ENCODE measurements at regions not wholly inside any gene's neighbourhood (a gene's known extent, or its start where the extent isn't known, plus 50 kb on each side); places are given as distances from the start of the nearest gene placed in this dataset.
"Not testable (repeated sequence)": the region's sequence is repeated elsewhere in the genome, so short reads cannot be mapped to it uniquely, and the experiment has no call there.

DNA sequence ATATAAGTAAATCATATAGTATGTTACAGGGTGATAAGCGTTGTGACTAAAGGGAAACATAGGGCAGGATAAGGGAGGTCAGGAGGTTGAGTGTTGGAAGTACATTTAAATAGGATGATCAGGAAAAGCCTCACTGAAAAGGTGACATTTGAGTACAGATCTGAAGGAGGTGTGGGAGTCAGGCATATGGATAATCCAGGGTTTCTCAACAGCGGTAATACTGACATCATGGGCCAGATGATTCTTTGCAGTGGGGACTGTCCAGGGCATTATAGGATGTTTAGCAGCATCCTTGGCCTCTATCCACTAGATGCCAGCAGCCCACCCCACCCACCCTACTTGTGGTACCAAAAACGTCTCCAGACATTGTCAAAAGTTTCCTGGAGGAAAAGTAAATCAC, 292.6 kb upstream of the PREP start:
- in situ Hi-C loops (cut with HindIII; ENCODE audit: low sequenced_read_pairs) = no loop called here
- H3K4me3 ChIP-seq (ENCODE audit: low read depth, low read length) = no peak overlapping the region
- TF ChIP-seq, protein P1, sequence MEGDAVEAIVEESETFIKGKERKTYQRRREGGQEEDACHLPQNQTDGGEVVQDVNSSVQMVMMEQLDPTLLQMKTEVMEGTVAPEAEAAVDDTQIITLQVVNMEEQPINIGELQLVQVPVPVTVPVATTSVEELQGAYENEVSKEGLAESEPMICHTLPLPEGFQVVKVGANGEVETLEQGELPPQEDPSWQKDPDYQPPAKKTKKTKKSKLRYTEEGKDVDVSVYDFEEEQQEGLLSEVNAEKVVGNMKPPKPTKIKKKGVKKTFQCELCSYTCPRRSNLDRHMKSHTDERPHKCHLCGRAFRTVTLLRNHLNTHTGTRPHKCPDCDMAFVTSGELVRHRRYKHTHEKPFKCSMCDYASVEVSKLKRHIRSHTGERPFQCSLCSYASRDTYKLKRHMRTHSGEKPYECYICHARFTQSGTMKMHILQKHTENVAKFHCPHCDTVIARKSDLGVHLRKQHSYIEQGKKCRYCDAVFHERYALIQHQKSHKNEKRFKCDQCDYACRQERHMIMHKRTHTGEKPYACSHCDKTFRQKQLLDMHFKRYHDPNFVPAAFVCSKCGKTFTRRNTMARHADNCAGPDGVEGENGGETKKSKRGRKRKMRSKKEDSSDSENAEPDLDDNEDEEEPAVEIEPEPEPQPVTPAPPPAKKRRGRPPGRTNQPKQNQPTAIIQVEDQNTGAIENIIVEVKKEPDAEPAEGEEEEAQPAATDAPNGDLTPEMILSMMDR (IDR thresholded peaks at IDR 0.05; ENCODE audit: low read depth, low read length, missing control alignments) = no peak
- DNase-seq (ENCODE audit: low read depth) = no peak

GRCh38 chr6:105692613-105693215, 289.8 kb upstream of the PREP start:
- in situ Hi-C loops (cut with HindIII; ENCODE audit: low sequenced_read_pairs) = no loop called here
- TF ChIP-seq, protein P1 (IDR thresholded peaks at IDR 0.05; ENCODE audit: low read depth, low read length, missing control alignments) = no peak
- H3K4me3 ChIP-seq (ENCODE audit: low read depth, low read length) = no peak overlapping the region
- no peak for DNase-seq (ENCODE audit: low read depth)

- TF ChIP-seq, protein P1 (IDR thresholded peaks at IDR 0.05; ENCODE audit: low read depth, low read length, missing control alignments) = no peak
- DNase-seq (ENCODE audit: low read depth) = no peak
- no peak overlapping the region for H3K4me3 ChIP-seq (ENCODE audit: low read depth, low read length)
- in situ Hi-C loops (cut with HindIII; ENCODE audit: low sequenced_read_pairs) = no loop called here
Measured at GRCh38 chr6:105691971-105692370, 289.1 kb upstream of the PREP start.

GRCh38 chr6:105691081-105691480, 288.2 kb upstream of the PREP start:
- in situ Hi-C loops (cut with HindIII; ENCODE audit: low sequenced_read_pairs) = no loop called here
- TF ChIP-seq, protein P1 (IDR thresholded peaks at IDR 0.05; ENCODE audit: low read depth, low read length, missing control alignments) = no peak
- no peak overlapping the region for H3K4me3 ChIP-seq (ENCODE audit: low read depth, low read length)
- no peak for DNase-seq (ENCODE audit: low read depth)

- TF ChIP-seq, protein P1 (IDR thresholded peaks at IDR 0.05; ENCODE audit: low read depth, low read length, missing control alignments) = no peak
- no peak overlapping the region for H3K4me3 ChIP-seq (ENCODE audit: low read depth, low read length)
- in situ Hi-C loops (cut with HindIII; ENCODE audit: low sequenced_read_pairs) = no loop called here
- DNase-seq (ENCODE audit: low read depth) = no peak
Measured at GRCh38 chr6:105688573-105688972, 285.7 kb upstream of the PREP start.

GRCh38 chr6:105686793-105687192, 283.9 kb upstream of the PREP start:
- in situ Hi-C loops (cut with HindIII; ENCODE audit: low sequenced_read_pairs); DNase-seq (ENCODE audit: low read depth); H3K4me3 ChIP-seq (ENCODE audit: low read depth, low read length): not testable (repeated sequence)

GRCh38 chr6:105681061-105681460, 278.2 kb upstream of the PREP start:
- in situ Hi-C loops (cut with HindIII; ENCODE audit: low sequenced_read_pairs) = no loop called here
- no peak overlapping the region for H3K4me3 ChIP-seq (ENCODE audit: low read depth, low read length)
- DNase-seq (ENCODE audit: low read depth) = no peak
- TF ChIP-seq, protein P1 (IDR thresholded peaks at IDR 0.05; ENCODE audit: low read depth, low read length, missing control alignments) = no peak
